Stimulated activated CD4-positive, alpha-beta T cell treated with anti-CD3 and anti-CD28 coated beads, Interleukin-15, amount 100 ng/mL, for 1 hour (primary cell): ENCODE measurements at regions not wholly inside any gene's neighbourhood (a gene's known extent, or its start where the extent isn't known, plus 50 kb on each side); places are given as distances from the start of the nearest gene placed in this dataset.

Source experiments
- DNase-seq, 2 donors: peaks; one replicate each; pipeline ENCODE4 v3.0.0-alpha.2; 2020; ENCODE audit warnings: low read depth in 1 of 2, low spot score in 1 of 2

GRCh38 chr18:5091741-5092140 lies 105.3 kb downstream of the AKAIN1 start:
- DNase-seq = no peak

GRCh38 chr18:5075297-5075696 lies 121.8 kb downstream of the AKAIN1 start:
- no peak for DNase-seq

- DNase-seq = no peak
Observed at GRCh38 chr18:5073026-5073944, 123.8 kb downstream of the AKAIN1 start.

- no peak for DNase-seq
Observed at GRCh38 chr18:5068851-5069250, 128.2 kb downstream of the AKAIN1 start.

GRCh38 chr18:5066380-5066977 lies 130.6 kb downstream of the AKAIN1 start:
- no peak for DNase-seq

GRCh38 chr18:5065615-5066014 lies 131.4 kb downstream of the AKAIN1 start:
- no peak for DNase-seq

- no peak for DNase-seq
Observed at GRCh38 chr18:5064841-5065370, 132.2 kb downstream of the AKAIN1 start.

- DNase-seq = no peak
Observed at GRCh38 chr18:5061785-5062184, 135.3 kb downstream of the AKAIN1 start.

GRCh38 chr18:5060543-5060942 lies 136.5 kb downstream of the AKAIN1 start:
- DNase-seq = no peak

- no peak for DNase-seq
Observed at GRCh38 chr18:5059696-5060032, 137.4 kb downstream of the AKAIN1 start.

GRCh38 chr18:5058768-5059695 lies 138.0 kb downstream of the AKAIN1 start:
- no peak for DNase-seq

- peak in 1 of 2 donors; percentile 31 for DNase-seq
Observed at GRCh38 chr18:5057386-5058348, 139.4 kb downstream of the AKAIN1 start.

GRCh38 chr18:5052491-5052890 lies 144.6 kb downstream of the AKAIN1 start:
- DNase-seq = no peak

GRCh38 chr18:5051207-5051606 lies 145.8 kb downstream of the AKAIN1 start:
- DNase-seq = no peak

GRCh38 chr18:5049124-5049523 lies 147.9 kb downstream of the AKAIN1 start:
- DNase-seq = no peak

- no peak for DNase-seq
Observed at GRCh38 chr18:5040476-5040875, 156.6 kb downstream of the AKAIN1 start.

- DNase-seq = no peak
Observed at GRCh38 chr18:5036523-5036922, 160.5 kb downstream of the AKAIN1 start.

GRCh38 chr18:5031216-5031615 lies 165.8 kb downstream of the AKAIN1 start:
- no peak for DNase-seq

- DNase-seq = no peak
Observed at GRCh38 chr18:5030636-5031035, 166.4 kb downstream of the AKAIN1 start.

GRCh38 chr18:5029592-5029991 lies 167.5 kb downstream of the AKAIN1 start:
- DNase-seq = no peak
